Erythroblast (primary cell): ENCODE measurements at regions not wholly inside any gene's neighbourhood (a gene's known extent, or its start where the extent isn't known, plus 50 kb on each side); places are given as distances from the start of the nearest gene placed in this dataset.

ENCODE experiments used
- DNase-seq, 2 experiments: peaks; one replicate each; lab custom pipeline; 2025; lab: John Stamatoyannopoulos, UW
- GATA1 ChIP-seq: IDR thresholded peaks from 2 replicates; pipeline ENCODE4 v1.6.1; 2011; ENCODE audit warnings: low read depth, mild to moderate bottlenecking, control low read depth, low read length, moderate library complexity
- POLR2A ChIP-seq: IDR thresholded peaks from 2 replicates; pipeline ENCODE4 v1.6.1; 2011; ENCODE audit warnings: mild to moderate bottlenecking, low read length

DNA sequence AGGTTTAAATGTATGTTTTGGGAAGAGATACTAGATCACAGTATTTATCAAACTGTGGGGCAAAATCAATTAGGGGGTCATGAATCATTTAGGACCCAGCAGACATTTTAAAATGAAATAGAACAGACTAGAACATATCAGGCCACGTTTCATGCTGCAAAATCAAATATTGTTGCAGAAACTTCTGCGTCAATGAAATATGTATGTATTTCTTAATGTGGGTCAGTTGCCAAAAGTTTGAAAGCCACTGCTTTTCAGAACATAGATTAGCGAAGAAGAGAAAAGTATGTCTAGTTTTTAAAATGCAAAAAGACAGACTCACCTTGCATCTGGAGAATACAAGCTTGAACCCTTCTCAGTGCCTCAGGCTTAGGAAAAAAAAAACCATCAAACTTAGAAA lies 102.7 kb upstream of the BMPER start:
- TF ChIP-seq POLR2A: no peak
- no peak for TF ChIP-seq GATA1
- DNase-seq: no peak

DNA sequence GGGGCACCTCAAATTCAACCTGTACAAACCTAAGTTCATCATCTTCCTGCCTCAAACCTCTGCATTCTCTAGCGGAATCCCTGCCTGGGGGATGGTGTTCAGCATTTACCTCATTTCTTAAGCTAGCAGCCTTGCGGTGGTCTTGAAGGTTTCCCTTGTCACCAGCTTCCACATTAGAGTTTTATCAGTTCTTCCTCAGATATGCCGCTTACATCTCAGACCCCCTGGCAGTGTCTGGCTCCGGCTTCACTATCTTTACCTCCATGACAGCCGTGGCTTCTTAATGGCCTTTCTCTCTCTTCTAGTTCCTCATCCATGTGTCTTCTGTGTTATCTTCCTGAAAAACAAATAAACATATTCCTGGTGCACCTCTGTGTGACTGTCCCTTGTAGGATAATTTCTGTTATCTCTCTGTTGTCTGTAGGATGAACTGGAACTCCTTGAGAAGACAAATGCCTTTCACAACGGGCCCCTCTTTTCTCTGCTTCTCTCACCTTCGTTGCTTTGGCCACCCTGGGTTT lies 101.1 kb upstream of the BMPER start:
- TF ChIP-seq POLR2A: no peak
- TF ChIP-seq GATA1: no peak
- no peak for DNase-seq

DNA sequence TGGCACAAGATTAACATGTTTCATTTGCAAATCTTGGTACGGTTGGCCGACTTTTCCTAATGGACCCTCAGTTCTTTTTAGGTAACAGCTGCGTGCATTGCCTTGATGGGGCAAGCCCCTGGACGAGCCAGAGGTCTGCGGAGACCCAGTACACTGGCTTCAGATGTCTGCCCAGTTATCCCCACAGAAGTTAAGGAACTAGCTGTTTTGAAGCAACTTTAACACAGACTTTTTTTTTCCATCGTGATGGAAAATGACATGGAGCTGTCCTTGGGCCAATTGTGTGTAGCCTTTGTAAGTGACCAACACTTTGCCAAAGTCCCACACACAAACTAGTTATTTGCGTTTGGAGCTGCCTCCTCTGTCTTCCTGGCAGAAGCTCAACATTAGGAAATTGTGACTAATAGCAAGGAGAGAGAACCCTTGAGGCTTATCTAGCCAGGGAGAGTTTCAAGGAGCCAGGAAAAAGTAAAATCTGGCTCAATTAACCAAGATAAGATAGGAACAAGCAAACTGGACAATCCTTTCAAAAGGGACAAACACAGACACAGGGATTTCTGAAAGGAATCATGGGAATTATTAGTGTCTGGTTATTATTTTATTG lies 99.6 kb upstream of the BMPER start:
- TF ChIP-seq POLR2A (no peak), GATA1 (no peak)
- no peak for DNase-seq

DNA sequence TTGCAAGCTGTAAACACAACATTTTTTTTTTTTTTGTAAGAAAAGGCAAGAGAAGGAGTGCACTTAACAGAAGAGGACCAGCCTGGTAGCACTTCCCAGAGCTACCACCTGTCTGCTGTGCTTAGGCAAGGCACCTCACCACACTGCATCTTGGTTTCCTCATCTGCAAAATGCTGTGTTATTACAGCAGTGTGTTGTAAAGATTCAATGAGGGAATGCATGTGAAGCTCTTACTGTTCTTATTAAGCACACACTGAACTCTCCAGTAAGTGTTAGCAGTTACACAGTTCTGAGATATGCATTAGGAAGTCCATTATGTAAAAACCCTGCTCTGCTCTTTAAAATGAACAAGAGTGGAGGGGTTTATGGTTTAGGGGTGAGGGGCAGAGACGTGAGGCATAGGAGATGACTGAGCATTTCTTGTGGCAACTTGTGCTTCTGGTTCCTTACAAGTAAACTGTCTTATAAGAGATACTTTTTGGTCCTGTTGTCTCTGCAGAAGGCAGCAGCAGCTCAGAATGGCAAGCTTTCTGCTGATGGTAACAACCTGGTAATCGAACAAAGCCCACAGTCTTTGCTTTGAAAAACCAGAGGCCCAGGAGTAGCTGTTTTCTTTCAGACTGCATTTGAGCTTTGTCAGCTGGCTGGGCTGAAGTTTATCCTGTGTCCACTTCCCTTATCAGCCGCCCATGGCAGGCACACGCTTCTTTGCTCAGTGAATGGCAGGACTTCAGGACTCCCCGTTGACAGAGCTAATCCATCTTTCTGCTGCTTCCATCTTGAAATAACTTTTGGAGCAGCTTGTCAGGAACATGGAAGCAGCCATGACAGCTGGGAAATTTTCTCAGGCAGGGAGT lies 98.8 kb upstream of the BMPER start:
- TF ChIP-seq POLR2A (no peak), GATA1 (no peak)
- no peak for DNase-seq

DNA sequence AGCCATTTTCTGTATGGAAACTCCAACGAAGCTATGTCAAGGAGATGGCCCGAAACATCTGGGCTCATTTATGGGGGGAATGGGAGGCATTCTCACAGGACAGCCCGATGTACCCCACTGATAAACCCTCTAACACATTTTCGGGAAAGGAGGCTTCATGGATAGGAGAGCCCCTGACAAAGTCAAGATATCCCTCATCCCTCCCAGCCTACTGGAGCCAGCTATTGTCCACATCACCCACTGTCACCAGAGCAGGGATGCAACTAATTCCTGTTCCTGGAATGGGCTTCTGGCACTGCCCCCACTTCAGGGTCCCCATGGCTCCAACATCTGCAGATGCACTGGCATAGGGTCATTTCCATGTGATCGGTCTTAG lies 98.2 kb upstream of the BMPER start:
- TF ChIP-seq POLR2A: no peak
- no peak for DNase-seq

DNA sequence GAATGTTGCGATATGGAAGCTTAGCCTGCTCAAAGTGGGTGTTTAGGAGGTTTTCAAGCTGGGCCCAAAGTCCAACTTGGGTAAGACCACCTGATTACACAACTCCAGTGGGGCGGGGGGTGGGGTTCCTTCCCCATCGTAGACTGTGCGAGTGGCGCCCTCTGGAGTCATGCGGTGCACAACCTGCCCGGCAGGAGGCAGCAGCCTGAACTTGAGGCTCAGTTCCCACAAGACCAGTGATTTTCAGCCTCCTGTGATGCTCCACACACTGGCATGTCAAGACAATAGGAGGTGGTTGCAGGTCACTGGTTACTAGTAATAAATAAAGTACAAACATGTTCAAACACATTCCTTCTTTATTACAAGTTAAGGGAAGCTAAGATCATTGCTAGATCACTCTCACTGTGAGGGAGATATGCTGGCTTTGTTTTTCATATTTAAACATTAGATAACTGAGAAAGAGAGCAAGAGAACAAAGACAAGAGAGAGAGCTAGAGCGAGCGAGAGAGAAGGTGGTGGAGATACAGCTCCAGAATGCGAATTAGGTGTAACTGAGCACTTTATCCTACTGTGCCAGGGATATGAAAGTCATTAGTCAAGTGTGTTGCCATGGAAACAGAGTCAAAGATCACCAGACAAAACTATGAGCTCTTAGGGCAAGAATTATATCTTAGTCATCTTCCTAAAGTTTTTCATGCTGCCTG lies 97.4 kb upstream of the BMPER start:
- DNase-seq: peak; percentile 6 to 23
- TF ChIP-seq GATA1 (no peak), POLR2A (no peak)

DNA sequence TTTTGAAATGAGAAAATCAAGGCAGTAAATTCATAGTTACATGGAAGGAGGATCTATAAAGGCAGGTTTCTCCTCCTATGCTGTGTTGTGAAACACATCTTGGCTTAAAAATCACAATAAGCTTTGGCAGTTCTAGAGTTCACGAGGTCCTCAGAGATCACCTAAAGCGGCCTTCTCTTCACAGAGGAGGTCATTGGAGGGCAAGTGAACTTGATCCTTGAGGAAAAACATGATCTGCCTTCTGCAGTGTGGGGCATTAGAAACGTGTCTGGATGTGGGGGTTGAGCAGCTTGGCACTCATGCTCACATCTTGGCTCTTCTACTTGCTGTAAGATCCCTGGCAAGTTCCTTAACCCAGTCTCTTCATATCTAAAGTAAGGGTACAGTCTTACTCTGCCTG lies 96.1 kb upstream of the BMPER start:
- TF ChIP-seq GATA1: no peak
- no peak for TF ChIP-seq POLR2A
- DNase-seq: no peak

DNA sequence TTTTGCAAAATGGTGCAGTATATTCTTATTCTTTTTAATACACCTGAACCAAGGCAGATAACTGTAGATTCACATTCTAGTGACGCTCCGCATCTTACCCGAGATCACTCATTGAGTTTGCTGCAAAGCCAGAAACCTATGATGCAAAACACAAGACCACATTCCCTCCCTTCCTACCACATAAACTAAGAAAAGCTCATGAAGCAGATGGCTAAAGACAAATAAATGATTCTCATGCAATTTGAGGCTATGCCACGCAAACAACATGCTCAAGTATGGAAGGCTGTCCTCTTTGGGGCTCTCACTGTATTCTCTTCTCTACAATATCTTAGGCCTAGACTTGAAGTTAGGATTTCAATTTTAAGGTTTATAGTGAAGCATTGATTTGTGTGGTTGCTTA lies 95.0 kb upstream of the BMPER start:
- DNase-seq: no peak
- TF ChIP-seq GATA1 (no peak), POLR2A (no peak)

DNA sequence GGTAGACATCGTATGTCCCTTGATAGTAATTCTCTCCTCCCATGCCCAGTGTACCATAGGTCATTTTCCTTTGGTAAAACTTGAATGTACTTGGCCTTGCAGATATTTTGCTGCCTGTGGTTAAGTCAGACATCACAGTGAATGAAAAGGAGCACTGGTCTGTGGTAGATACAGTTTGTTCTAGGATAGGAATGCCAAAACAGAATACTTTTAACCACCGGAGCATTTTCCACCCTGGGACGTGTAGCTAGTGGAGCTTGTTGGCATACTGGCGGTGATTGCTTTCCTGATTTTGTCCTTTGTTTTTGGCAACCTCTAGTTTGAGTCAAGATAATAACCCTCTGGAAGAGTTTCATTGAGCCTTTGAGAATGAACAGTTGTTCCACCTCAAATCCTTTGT lies 92.0 kb upstream of the BMPER start:
- no peak for TF ChIP-seq GATA1
- no peak for TF ChIP-seq POLR2A
- DNase-seq: no peak

DNA sequence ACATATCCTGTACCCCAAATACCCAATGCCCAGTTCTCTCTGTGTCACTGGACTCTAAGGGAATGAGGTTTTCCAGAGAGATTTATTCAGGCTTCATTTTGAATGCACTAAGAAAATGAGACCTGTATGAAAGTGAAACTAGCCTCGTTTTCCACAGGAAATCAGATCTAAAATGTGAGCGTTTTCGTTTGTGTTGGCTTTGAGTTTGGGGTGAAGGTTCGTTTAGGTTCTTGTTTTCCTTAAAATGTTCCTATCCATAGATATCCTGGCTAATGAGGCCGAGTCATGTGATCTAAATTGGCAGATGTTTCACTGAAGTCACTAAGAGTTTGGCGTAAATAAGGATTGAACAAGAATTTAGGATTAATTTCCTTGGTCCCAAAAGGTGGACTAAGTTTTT lies 90.9 kb upstream of the BMPER start:
- DNase-seq: no peak
- no peak for TF ChIP-seq POLR2A
- no peak for TF ChIP-seq GATA1

DNA sequence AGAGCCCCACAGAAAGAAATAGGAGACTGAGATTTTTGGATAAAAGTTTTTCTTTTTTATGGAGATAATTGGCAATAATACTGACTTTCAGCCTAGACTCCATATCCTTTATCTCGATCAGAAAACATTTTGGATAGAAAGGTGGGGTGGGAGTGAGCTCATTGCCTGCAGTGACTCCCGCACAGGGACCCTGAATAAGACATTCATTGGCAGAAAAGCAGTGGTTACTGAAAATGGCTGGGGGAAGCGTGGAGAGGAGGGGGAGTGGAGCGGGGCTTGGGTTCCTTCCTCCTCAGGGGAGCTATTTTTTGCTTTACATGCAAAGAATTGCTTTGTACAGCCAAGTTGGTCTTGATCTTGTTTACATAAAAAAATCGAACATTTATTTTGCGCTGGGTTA lies 90.4 kb upstream of the BMPER start:
- no peak for DNase-seq
- TF ChIP-seq POLR2A: no peak
- TF ChIP-seq GATA1: no peak

DNA sequence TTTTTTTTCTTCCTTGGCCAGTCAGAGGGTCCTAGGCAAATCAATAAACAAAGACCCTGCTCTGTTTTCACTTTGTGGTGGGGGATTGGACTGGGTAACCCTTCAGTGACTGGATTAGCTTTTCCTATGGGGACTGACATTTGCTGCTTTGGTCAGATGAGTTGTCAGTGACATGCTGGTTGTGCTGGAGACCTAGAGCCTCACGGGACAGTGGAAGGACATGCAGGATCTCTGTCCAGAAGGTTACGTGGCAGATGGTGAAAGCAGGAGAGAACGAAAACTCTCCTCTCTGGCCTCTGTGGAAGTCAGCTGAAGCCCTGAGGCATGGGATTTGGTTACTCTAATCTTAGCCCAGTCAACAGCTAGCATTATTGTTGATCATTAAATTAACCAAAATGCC lies 90.0 kb upstream of the BMPER start:
- no peak for TF ChIP-seq GATA1
- DNase-seq: no peak

DNA sequence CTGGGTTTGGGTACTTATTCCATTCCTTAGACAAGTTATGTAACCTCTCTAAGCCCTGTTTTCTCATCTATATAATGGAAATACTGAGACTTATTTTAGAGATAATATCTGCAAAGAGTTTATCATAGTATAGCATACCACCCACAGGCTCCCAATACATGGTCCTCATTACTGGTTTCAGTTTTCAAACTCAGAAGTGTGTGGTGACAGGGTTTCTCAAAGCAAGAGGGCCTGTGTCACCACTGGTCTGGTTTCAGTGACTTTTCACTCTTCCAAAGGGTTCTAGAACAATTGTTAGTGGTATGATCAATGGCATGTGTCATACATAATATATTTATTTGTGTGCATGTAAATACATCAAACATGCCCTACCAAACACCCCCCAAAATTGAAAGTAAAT lies 89.2 kb upstream of the BMPER start:
- no peak for DNase-seq
- TF ChIP-seq GATA1 (no peak), POLR2A (no peak)

DNA sequence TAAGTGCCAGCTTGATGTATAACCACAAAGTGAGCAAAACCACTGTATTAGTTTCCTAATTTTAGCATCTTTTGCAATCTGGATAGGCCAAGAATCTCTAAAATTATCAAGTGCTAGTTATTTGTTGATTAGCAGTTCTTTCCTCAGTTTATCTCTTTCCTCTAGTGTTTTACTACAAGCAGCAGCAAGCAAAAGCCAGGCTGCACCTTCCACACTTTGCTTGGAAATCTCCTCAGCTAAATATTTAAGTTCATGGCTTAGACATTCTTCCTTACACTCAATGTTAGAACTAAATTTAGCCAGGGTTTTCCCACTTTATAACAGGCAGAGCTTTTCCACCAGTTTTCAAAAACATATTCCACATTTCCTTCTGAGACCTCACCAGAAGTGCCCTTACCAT lies 85.7 kb upstream of the BMPER start:
- no peak for TF ChIP-seq POLR2A
- TF ChIP-seq GATA1: no peak
- no peak for DNase-seq

DNA sequence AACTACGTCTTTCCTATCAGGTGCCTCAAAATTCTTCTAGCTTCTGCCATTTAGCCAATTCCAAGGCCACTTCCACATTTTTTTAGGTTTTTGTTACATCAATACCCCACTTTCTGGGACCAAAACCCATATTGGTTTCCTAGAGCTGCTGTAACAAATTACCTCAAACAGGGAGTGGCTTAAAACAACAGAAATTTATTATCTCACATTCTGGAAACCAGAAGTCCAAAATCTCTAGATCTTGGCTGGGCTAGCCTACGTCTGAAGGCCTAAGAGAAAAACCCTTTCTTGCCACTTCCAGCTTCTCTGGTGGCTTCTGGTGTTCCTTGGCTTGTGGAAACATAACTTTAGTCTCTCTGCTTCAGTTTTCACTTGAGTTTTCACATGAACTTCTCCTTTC lies 85.1 kb upstream of the BMPER start:
- DNase-seq: no peak
- TF ChIP-seq POLR2A: no peak
- no peak for TF ChIP-seq GATA1
